B cell (primary cell): ENCODE measurements at regions not wholly inside any gene's neighbourhood (a gene's known extent, or its start where the extent isn't known, plus 50 kb on each side); places are given as distances from the start of the nearest gene placed in this dataset.

Source experiments
- CTCF ChIP-seq: fragments of 200-600 bp; IDR thresholded peaks from one replicate; pipeline ENCODE4 v1.8.0; 2022; ENCODE audit warnings: antibody characterized with exemption, mild to moderate bottlenecking
- EZH2 ChIP-seq: IDR thresholded peaks from 2 replicates; pipeline ENCODE4 v1.6.1; 2012; ENCODE audit warnings: borderline replicate concordance, low read depth, mild to moderate bottlenecking, moderate library complexity, low read length; ENCODE audit not compliant: insufficient read depth, poor library complexity, severe bottlenecking

DNA sequence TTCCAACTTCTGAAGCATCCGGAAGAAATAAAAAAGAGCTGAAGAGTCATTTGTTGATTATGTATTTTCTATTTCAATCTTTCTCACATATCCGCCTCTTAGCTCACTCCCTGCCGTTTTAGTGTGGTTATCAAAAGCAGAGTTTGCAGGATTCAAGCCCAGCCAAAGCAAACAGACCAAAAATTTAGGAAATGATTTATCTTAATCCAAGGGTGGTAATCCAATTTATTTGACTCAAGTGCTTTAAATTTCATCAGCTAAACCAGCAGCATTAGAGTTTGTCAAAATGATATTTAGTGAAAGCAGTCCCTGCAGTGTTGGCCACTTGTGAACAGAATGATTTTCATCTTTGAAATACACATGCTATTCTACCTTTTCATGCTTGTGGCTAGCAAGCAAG is 129.3 kb upstream of the CCDC68 start:
- no peak for TF ChIP-seq EZH2
- TF ChIP-seq CTCF = no peak
